ENCODE measurements at regions not wholly inside any gene's neighbourhood (a gene's known extent, or its start where the extent isn't known, plus 50 kb on each side); places are given as distances from the start of the nearest gene placed in this dataset.

DNA sequence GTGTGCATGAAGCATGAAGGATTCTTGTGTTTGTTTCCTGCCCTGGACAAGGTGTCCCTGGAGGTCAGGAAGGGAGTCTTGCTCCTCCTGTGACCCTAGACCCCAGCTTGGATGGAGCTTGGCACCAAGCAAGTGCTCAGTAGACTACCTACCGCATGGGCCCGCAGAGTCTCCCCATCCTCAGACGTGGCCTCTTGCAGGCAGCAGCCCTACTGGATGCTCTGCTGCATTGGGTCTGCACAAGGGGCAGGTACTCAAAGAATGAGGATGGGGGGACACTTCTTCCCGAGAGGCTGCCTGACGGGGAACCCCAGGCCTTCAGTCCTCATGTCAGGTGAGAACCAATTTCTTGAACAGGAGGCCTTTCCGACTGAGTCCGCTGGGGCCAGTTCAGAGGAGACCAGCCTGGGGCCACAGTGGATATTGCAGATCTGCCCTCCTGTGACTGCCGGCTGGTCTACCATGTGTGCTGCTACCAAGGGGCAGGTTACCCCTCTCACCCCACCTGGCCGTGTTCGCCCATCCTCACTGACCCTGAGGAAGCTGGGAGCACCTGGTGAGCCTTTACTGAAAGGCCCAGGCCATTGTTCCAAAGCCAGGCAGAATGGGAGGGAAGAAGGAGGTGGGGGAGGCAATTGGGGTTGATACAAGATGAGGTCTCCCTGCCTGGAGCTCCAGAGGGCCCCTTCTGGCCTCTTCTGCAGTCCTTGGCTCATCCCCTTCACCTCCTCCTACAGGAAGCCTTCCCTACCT lies 206.3 kb downstream of the RAB11FIP4 start:
- TF ChIP-seq SUZ12 (IDR thresholded peaks at IDR 0.05; ENCODE audit: low read length) (no peak), KDM5A (IDR thresholded peaks at IDR 0.05; ENCODE audit: low read length) (no peak), POLR2AphosphoS5 (IDR thresholded peaks at IDR 0.05; ENCODE audit: low read depth, low read length) (no peak), TBP (IDR thresholded peaks at IDR 0.05; ENCODE audit: low read depth, low read length) (no peak), SP4 (IDR thresholded peaks at IDR 0.05; ENCODE audit: low read length) (no peak), EP300 (IDR thresholded peaks at IDR 0.05; ENCODE audit: borderline replicate concordance in 1 of 2, low read depth in 2 of 2, low read length in 2 of 2) (no peak), CHD2 (IDR thresholded peaks at IDR 0.05; ENCODE audit: low read length) (no peak)
- TF ChIP-seq, protein P1, sequence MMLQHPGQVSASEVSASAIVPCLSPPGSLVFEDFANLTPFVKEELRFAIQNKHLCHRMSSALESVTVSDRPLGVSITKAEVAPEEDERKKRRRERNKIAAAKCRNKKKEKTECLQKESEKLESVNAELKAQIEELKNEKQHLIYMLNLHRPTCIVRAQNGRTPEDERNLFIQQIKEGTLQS (IDR thresholded peaks at IDR 0.05; ENCODE audit: insufficient read depth, low read depth, low read length): no peak
- TF ChIP-seq, protein P2, sequence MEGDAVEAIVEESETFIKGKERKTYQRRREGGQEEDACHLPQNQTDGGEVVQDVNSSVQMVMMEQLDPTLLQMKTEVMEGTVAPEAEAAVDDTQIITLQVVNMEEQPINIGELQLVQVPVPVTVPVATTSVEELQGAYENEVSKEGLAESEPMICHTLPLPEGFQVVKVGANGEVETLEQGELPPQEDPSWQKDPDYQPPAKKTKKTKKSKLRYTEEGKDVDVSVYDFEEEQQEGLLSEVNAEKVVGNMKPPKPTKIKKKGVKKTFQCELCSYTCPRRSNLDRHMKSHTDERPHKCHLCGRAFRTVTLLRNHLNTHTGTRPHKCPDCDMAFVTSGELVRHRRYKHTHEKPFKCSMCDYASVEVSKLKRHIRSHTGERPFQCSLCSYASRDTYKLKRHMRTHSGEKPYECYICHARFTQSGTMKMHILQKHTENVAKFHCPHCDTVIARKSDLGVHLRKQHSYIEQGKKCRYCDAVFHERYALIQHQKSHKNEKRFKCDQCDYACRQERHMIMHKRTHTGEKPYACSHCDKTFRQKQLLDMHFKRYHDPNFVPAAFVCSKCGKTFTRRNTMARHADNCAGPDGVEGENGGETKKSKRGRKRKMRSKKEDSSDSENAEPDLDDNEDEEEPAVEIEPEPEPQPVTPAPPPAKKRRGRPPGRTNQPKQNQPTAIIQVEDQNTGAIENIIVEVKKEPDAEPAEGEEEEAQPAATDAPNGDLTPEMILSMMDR (IDR thresholded peaks at IDR 0.05; ENCODE audit: control extremely low read depth in 1 of 3, insufficient read depth in 1 of 3, low read depth in 1 of 3, low read length in 3 of 3): no peak

Data from H1 (cell line).